Fibroblast of pulmonary artery (primary cell): ENCODE measurements at regions not wholly inside any gene's neighbourhood (a gene's known extent, or its start where the extent isn't known, plus 50 kb on each side); places are given as distances from the start of the nearest gene placed in this dataset.
"Not testable (repeated sequence)": the region's sequence is repeated elsewhere in the genome, so short reads cannot be mapped to it uniquely, and the experiment has no call there.

Experiments used
- DNase-seq: peaks from one replicate; pipeline ENCODE4 v3.0.0-alpha.2; 2010; ENCODE audit warnings: low read depth
- H3K4me3 ChIP-seq: replicated peaks from 2 replicates; pipeline ENCODE4 v1.5.1; 2011; ENCODE audit warnings: low read depth, mild to moderate bottlenecking, control low read depth, low read length, moderate library complexity
- TF ChIP-seq, protein P1 (sequence below): IDR thresholded peaks from 2 replicates; pipeline ENCODE4 v1.5.1; 2011; ENCODE audit warnings: mild to moderate bottlenecking, control low read depth, low read length, inconsistent platforms; ENCODE audit errors: missing control alignments

DNA sequence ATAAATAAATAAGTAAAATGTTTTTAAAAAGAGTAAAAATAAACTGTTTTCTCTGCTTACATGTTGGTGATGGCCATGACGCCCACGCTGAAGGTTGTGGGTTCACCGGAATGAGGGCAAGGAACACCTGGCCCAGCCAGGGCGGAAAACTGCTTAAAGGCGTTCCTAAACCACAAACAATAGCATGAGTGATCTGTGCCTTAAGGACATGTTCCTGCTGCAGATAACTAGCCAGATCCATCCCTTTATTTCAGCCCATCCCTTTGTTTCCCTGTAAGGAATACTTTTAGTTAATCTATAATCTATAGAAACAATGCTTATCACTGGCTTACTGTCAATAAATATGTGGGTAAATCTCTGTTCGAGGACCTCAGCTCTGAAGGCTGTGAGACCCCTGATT lies 63.3 kb upstream of the CEP78 start:
- not testable (repeated sequence) for H3K4me3 ChIP-seq, DNase-seq

GRCh38 chr9:78171651-78172050 lies 64.2 kb upstream of the CEP78 start:
- no peak for DNase-seq
- H3K4me3 ChIP-seq, result no peak overlapping the region
- TF ChIP-seq, protein P1, sequence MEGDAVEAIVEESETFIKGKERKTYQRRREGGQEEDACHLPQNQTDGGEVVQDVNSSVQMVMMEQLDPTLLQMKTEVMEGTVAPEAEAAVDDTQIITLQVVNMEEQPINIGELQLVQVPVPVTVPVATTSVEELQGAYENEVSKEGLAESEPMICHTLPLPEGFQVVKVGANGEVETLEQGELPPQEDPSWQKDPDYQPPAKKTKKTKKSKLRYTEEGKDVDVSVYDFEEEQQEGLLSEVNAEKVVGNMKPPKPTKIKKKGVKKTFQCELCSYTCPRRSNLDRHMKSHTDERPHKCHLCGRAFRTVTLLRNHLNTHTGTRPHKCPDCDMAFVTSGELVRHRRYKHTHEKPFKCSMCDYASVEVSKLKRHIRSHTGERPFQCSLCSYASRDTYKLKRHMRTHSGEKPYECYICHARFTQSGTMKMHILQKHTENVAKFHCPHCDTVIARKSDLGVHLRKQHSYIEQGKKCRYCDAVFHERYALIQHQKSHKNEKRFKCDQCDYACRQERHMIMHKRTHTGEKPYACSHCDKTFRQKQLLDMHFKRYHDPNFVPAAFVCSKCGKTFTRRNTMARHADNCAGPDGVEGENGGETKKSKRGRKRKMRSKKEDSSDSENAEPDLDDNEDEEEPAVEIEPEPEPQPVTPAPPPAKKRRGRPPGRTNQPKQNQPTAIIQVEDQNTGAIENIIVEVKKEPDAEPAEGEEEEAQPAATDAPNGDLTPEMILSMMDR, result no peak

GRCh38 chr9:78169125-78169524 lies 66.8 kb upstream of the CEP78 start:
- H3K4me3 ChIP-seq, result no peak overlapping the region
- no peak for DNase-seq
- TF ChIP-seq, protein P1, result no peak

DNA sequence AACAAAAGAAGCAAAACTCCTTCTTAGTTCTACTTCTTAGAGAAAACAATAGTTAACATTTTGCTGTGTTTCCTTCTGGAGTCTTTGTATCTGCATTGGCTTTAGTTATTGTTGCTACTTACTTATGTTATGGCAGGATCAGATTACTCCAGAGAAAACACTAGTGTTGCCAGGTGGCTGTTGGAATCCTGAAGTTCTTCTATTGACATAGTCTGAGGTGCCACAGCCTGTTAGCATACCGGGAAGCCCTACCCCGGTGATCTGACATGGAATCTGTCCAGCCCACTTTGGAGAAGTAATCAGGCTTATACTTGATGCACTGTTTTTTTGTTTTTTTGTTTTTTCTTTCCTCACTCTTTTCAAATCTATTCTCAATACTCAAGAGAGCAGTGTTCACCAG lies 68.5 kb upstream of the CEP78 start:
- TF ChIP-seq, protein P1, result no peak
- peak; percentile 8 for DNase-seq
- no peak overlapping the region for H3K4me3 ChIP-seq

- TF ChIP-seq, protein P1, result no peak
- no peak for DNase-seq
- no peak overlapping the region for H3K4me3 ChIP-seq
Observed at GRCh38 chr9:78163834-78164233, 72.0 kb upstream of the CEP78 start.

- TF ChIP-seq, protein P1, result no peak
- H3K4me3 ChIP-seq, result no peak overlapping the region
- DNase-seq, result peak; percentile 61
Observed at GRCh38 chr9:78158286-78158685, 77.6 kb upstream of the CEP78 start.

- DNase-seq, result no peak
- H3K4me3 ChIP-seq, result no peak overlapping the region
- TF ChIP-seq, protein P1, result no peak
Observed at GRCh38 chr9:78150983-78151356, 84.9 kb upstream of the CEP78 start.
